HG03039 (cell line): ENCODE measurements at regions not wholly inside any gene's neighbourhood (a gene's known extent, or its start where the extent isn't known, plus 50 kb on each side); places are given as distances from the start of the nearest gene placed in this dataset.

Experiments
- ATAC-seq: cut with Tn5 transposase; IDR thresholded peaks from one replicate; pipeline ENCODE4 v1.9.1; 2021; ENCODE audit warnings: mild to moderate bottlenecking, moderate library complexity; ENCODE audit not compliant: unreplicated experiment

GRCh38 chr4:137082061-137082460 is 450.2 kb downstream of the PCDH18 start:
- no peak for ATAC-seq

GRCh38 chr4:137076908-137077307 is 455.4 kb downstream of the PCDH18 start:
- no peak for ATAC-seq

DNA sequence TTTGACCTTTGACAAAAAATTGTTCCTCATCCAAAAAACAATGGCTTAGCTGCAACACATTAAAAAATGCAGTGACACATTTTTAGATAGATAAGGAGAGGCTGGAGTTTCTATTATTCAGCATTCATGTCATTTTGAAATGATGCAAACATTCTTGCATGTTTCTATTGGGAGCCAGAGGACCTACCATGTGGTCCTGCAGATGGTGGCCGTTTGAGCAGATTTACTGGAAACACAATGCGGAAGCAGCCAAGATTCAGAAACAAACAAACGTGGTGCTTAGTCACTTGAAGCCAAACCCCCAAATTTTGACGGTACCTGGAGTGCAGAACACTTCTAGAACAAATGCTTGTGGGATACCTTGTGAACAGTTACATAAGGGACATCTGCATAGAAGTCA is 456.7 kb downstream of the PCDH18 start:
- ATAC-seq, result no peak

DNA sequence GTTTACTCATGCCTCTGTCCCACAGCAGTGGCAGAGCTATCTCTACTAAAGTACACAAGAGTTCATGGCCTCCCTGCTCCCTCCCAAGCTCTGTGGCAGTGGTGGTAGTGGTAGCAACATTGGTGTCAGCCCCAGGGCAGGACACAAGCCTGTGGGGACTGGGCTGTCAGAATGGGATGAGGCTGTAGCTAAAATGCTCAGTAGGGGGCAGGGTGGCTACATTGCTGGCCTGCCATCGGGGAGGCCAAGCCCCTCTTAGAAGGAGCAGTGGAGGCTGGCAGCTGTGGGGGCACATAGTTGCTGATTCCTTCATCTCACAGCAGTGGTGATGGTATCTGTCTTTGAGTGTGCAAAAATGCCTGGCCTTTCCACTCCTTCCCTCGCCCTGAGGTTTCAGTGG is 461.7 kb downstream of the PCDH18 start:
- ATAC-seq, result no peak

GRCh38 chr4:137069473-137069872 is 462.8 kb downstream of the PCDH18 start:
- ATAC-seq, result no peak

DNA sequence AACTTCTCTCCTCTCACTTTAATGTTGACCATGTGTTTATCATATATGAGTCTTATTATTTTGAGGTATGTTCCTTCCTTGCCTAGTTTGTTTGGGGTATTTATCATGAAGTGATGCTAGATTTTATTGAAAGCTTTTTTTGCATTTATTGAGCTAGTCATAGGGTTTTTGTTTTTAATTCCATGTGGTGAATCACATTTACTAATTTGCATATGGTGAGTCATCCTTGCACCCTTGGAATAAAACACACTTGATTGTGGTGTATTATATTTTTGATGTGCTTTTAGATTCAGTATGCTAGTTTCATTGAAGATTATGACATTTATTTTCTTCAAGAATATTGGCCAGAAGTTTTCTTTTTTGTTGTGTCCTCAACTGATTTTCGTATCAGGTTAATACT is 464.6 kb downstream of the PCDH18 start:
- ATAC-seq, result no peak

GRCh38 chr4:137065311-137065710 is 467.0 kb downstream of the PCDH18 start:
- no peak for ATAC-seq

- no peak for ATAC-seq
These were observed 468.3 kb downstream of the PCDH18 start for GRCh38 chr4:137063961-137064360.

DNA sequence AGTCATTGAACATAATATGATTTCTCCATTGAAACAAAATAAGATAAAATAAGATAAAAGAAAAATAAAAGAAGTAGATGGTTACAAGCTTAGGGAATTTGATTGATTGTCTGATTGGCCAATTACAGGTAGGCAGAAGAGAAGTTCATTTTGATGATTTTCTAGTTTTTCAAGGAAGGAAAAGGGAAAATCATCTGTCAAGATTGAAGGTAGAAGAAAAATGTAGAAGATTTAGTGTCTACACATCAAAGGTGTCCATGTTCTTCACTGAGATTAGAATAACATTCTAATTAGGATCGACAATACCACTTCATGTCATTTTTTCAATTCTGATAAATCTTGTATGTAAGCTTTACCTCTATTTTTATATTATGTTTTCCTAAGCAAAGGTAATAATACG is 489.1 kb downstream of the PCDH18 start:
- no peak for ATAC-seq

DNA sequence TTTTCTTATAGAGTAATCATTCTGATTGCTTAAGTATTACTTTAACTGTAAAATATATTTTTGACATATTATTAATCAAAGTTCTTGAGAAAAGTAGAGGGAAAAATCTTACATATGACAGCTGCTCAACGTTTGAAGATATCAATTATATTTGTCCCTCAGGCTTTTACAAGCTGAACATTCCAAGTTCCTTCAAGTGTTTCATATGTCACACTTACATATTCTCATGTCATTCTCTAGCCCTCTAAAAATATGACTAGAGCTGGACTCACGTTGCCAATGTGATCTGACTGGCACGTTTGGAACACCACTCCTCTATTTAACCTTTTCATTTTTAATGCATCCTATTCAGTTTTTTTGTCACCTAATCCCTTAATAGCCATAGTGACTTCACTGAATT is 492.9 kb downstream of the PCDH18 start:
- no peak for ATAC-seq

- no peak for ATAC-seq
These were observed 500.1 kb downstream of the PCDH18 start for GRCh38 chr4:137032222-137032621.

GRCh38 chr4:137029026-137029425 is 503.3 kb downstream of the PCDH18 start:
- ATAC-seq, result no peak

DNA sequence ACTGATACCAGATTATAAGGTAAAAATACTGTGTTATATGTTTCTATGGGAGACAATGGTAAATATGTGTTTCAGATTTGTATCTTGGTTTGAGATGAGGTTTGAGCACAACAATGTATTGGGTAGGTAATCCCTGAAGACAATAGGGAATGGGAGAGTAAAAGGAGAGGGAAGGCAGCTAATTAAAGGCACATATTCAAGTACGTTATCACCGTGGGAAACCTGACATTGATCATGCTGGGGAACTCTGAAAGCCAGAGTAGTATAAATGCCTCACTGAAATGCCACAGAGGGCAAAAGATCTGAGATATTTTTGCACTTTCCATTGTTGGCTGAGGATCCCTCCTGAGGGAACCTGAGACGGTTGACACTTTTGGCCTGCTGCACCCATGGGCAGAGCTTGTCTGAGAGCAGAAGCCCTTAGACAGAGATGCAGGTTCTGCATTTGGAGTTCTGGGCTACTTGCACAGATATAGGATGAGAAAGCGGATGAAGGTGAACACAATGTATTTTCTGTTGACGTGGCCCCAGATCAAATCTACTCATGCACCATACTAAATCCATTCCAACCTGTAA is 506.7 kb downstream of the PCDH18 start:
- ATAC-seq, result no peak

- no peak for ATAC-seq
These were observed 516.6 kb downstream of the PCDH18 start for GRCh38 chr4:137015426-137016409.

DNA sequence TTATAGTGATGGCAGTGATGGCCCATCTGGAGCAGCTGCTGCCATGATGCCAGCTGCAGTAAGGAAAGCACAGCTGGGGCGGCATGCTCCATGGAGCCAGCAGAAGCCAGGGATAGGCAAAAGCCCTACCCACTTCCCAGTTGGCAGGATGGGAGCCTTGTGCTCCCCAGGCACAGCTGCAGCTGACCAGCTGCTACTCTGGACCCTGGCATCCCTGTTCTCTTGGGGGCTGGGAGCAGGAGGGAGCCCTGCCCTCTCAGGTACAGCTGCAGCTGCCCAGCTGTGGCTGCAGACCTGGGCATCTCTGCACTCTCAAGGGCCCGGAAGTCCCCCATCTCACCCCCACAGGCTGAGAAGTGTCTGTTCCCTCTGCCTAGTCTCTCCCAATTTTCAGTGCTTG is 531.9 kb downstream of the PCDH18 start:
- no peak for ATAC-seq

- no peak for ATAC-seq
These were observed 540.3 kb downstream of the PCDH18 start for GRCh38 chr4:136992032-136992431.

DNA sequence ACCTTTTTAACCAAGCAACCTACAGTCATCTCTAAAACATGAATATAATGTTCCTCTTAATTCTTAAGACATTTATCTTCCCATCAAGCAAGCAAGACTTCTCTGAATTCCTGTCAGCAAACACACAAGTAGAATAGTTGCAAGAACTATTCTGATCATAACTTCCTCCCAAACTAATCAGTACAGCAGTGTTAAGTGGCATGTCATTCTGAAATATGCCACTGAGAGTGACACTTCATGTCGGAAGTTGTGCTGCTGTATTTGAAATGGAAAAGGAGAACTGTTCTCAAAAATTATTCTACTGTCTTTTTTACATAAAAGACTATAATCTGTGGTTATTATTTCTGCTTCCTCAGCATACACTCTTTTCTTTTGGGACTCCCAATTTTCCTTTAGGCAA is 546.6 kb downstream of the PCDH18 start:
- ATAC-seq, result no peak

- ATAC-seq, result no peak
These were observed 565.2 kb downstream of the PCDH18 start for GRCh38 chr4:136967069-136967468.

DNA sequence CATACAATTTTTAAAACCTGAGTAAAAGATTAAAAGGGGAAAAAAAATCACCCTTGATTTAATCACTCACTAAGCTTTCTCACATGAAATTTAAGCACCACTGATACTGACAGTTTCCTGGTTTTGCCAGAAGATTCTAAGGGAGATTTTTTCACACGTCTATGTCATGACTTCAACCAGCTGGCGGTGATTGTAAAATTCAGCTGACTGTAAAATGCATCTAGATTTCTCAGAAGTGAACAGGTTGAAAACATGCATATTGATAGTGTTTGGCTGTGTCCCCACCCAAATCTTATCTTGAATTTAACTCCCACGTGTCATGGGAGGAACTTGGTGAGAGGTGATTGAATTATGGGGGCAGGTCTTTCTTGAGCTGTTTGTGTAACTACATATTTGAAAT is 566.8 kb downstream of the PCDH18 start:
- ATAC-seq, result no peak

DNA sequence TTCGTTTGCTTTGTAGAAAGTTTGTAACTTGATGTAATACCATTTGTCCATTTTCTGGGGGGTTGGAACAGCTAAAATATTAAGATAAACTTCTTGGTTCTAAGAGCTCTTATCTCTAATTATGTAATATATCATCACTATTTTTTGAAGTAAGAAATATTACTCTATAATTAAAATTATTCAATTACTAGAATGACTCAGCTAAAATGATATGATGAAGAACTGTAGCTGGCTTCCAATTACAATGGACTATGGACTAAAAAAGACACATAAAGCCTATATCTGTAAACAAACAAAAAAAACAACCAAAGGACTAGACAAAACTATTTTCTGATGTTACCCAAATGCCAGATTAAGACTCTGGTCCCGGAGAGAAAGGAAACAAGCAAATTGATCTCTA is 569.4 kb downstream of the PCDH18 start:
- ATAC-seq, result no peak

DNA sequence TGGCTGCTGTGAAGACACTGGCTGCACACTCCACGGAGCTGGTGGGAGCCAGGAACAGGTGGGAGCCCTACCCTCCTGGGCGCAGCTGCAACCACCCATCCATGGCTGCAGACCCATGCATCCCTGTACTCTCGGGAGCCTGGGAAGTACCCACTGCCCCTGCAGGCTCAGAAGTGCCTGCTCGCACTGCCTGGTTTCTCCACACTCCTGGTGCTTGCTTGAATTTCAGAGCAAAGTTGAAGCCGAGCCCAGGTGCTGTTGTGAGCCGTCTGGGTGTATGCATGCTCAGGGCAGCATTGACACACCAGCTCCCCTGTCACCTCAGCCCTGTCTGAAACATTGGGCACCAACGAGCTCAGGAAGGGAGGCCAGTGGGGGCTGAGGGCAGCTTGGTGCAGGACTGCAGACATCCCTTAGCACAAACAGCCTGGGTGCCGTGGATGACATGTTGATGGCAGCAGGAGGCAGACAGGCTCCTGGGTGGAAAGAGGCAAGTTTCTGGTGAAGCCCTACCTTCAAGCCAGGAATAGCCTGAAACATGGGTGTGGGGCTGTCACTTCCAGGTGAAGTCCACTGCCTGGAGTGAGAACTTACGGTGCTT is 585.9 kb downstream of the PCDH18 start:
- ATAC-seq, result no peak

GRCh38 chr4:136939781-136940180 is 592.5 kb downstream of the PCDH18 start:
- ATAC-seq, result no peak
